ENCODE measurements at regions not wholly inside any gene's neighbourhood (a gene's known extent, or its start where the extent isn't known, plus 50 kb on each side); places are given as distances from the start of the nearest gene placed in this dataset.

DNA sequence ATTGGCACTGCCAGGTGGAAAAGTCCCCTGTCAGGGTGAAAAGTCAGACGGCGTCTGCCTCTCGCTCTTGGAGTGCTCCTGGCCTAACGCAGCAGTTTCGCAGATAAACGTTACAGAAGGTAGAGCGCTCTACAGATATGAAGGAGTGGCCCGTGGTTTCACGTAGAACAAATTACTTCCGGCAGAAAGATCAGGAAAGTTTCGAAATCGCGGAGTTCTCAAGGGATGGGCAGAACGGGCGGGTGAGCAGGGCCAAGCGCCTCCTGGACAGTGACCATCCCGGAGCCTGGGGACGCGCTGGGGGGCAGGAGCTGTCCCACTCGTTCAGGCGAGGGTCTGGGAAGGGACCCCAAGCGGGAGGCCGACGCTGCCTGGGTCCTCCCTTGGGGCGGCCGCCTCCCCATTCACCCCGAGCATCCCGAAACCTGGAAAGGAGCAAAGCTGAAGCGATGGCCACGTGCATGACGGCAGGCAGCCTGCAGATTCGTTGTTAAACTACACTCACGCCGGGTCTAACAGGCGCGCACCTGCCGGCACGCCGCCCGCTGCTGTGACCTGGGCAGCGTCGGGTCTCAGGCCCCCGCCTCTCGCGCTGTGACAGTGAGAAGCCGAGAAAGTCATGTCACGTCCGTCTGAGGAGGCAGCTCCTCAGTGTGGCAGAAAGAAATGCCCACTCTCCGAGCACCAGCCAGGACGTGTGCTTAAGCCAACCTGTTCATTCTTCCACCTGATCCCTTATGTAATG, 122.9 kb upstream of the SALL3 start:
- TF ChIP-seq, protein P1, sequence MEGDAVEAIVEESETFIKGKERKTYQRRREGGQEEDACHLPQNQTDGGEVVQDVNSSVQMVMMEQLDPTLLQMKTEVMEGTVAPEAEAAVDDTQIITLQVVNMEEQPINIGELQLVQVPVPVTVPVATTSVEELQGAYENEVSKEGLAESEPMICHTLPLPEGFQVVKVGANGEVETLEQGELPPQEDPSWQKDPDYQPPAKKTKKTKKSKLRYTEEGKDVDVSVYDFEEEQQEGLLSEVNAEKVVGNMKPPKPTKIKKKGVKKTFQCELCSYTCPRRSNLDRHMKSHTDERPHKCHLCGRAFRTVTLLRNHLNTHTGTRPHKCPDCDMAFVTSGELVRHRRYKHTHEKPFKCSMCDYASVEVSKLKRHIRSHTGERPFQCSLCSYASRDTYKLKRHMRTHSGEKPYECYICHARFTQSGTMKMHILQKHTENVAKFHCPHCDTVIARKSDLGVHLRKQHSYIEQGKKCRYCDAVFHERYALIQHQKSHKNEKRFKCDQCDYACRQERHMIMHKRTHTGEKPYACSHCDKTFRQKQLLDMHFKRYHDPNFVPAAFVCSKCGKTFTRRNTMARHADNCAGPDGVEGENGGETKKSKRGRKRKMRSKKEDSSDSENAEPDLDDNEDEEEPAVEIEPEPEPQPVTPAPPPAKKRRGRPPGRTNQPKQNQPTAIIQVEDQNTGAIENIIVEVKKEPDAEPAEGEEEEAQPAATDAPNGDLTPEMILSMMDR (conservative IDR thresholded peaks at IDR 0.05; ENCODE audit: low read length): no peak
- no peak for TF ChIP-seq EZH2phosphoT487 (IDR thresholded peaks at IDR 0.05; ENCODE audit: borderline replicate concordance, low read depth, low read length)
